Fibroblast of the conjunctiva (primary cell): ENCODE measurements at regions not wholly inside any gene's neighbourhood (a gene's known extent, or its start where the extent isn't known, plus 50 kb on each side); places are given as distances from the start of the nearest gene placed in this dataset.
"Not testable (repeated sequence)": the region's sequence is repeated elsewhere in the genome, so short reads cannot be mapped to it uniquely, and the experiment has no call there.

Experiments used
- DNase-seq: peaks from one replicate; pipeline ENCODE4 v3.0.0-alpha.2; 2010; ENCODE audit warnings: low read depth

GRCh38 chr5:35561396-35561795 is 56.3 kb upstream of the SPEF2 start:
- no peak for DNase-seq

- no peak for DNase-seq
Observed at GRCh38 chr5:35557748-35558147, 59.9 kb upstream of the SPEF2 start.

GRCh38 chr5:35557199-35557598 is 60.5 kb upstream of the SPEF2 start:
- DNase-seq: no peak

GRCh38 chr5:35554016-35554415 is 63.6 kb upstream of the SPEF2 start:
- DNase-seq: no peak

- DNase-seq: no peak
Observed at GRCh38 chr5:35545190-35545589, 72.5 kb upstream of the SPEF2 start.

- DNase-seq: no peak
Observed at GRCh38 chr5:35543408-35543807, 74.3 kb upstream of the SPEF2 start.

GRCh38 chr5:35540002-35540401 is 77.7 kb upstream of the SPEF2 start:
- DNase-seq: no peak

GRCh38 chr5:35538198-35538931 is 79.3 kb upstream of the SPEF2 start:
- DNase-seq: no peak

- DNase-seq: no peak
Observed at GRCh38 chr5:35533156-35533555, 84.5 kb upstream of the SPEF2 start.

- not testable (repeated sequence) for DNase-seq
Observed at GRCh38 chr5:35531553-35531952, 86.1 kb upstream of the SPEF2 start.

- DNase-seq: no peak
Observed at GRCh38 chr5:35518104-35518503, 99.6 kb upstream of the SPEF2 start.

GRCh38 chr5:35516271-35516670 is 101.4 kb upstream of the SPEF2 start:
- no peak for DNase-seq

- DNase-seq: no peak
Observed at GRCh38 chr5:35513612-35514011, 104.1 kb upstream of the SPEF2 start.

GRCh38 chr5:35502206-35502605 is 115.5 kb upstream of the SPEF2 start:
- DNase-seq: no peak

GRCh38 chr5:35488791-35489190 is 128.9 kb upstream of the SPEF2 start:
- DNase-seq: no peak

GRCh38 chr5:35488055-35488454 is 129.6 kb upstream of the SPEF2 start:
- DNase-seq: no peak

- no peak for DNase-seq
Observed at GRCh38 chr5:35487233-35488025, 130.2 kb upstream of the SPEF2 start.

- no peak for DNase-seq
Observed at GRCh38 chr5:35485487-35485886, 132.2 kb upstream of the SPEF2 start.

- no peak for DNase-seq
Observed at GRCh38 chr5:35484241-35484640, 133.4 kb upstream of the SPEF2 start.

GRCh38 chr5:35483780-35484179 is 133.9 kb upstream of the SPEF2 start:
- no peak for DNase-seq

GRCh38 chr5:35483191-35483590 is 134.5 kb upstream of the SPEF2 start:
- no peak for DNase-seq

GRCh38 chr5:35482167-35482755 is 135.4 kb upstream of the SPEF2 start:
- no peak for DNase-seq
